Gastrocnemius medialis (tissue), 4 donors: ENCODE measurements at regions not wholly inside any gene's neighbourhood (a gene's known extent, or its start where the extent isn't known, plus 50 kb on each side); places are given as distances from the start of the nearest gene placed in this dataset.

Experiments used
- CTCF ChIP-seq, 5 experiments: fragments of 450-650 bp in 3 of 5; fragments of 200-600 bp in 2 of 5; sonication (generic) in 2 of 5; IDR thresholded peaks in 4 of 5; conservative IDR thresholded peaks in 1 of 5; 1 replicate in 4 of 5; 2 replicates in 1 of 5; pipeline ENCODE4 v1.5.1; 2016 to 2019; ENCODE audit warnings: antibody characterized with exemption in 5 of 5, mild to moderate bottlenecking in 3 of 5, moderate library complexity in 3 of 5
- POLR2A ChIP-seq, 2 donors: fragments of 450-650 bp; IDR thresholded peaks; one replicate each; pipeline ENCODE4 v1.6.1; 2017; ENCODE audit warnings: antibody characterized with exemption in 2 of 2, mild to moderate bottlenecking in 2 of 2, moderate library complexity in 2 of 2

GRCh38 chr17:72212041-72212440 lies 91.2 kb downstream of the SOX9 start:
- TF ChIP-seq CTCF (IDR thresholded peaks at IDR 0.05 in 4 of 5, conservative IDR thresholded peaks at IDR 0.05 in 1 of 5) (no peak), POLR2A (IDR thresholded peaks at IDR 0.05) (no peak)
